IPS-15b (cell line): ENCODE measurements at regions not wholly inside any gene's neighbourhood (a gene's known extent, or its start where the extent isn't known, plus 50 kb on each side); places are given as distances from the start of the nearest gene placed in this dataset.

Source experiments
- H3K27me3 ChIP-seq: one replicate; pipeline ENCODE4 v1.6.1; 2013; ENCODE audit warnings: low read length; ENCODE audit not compliant: control insufficient read depth, insufficient read depth
- H3K36me3 ChIP-seq: one replicate; pipeline ENCODE4 v1.6.1; 2013; ENCODE audit warnings: low read length; ENCODE audit not compliant: control insufficient read depth, insufficient read depth
- H3K4me1 ChIP-seq: one replicate; pipeline ENCODE4 v1.6.1; 2013; ENCODE audit warnings: mild to moderate bottlenecking, low read length; ENCODE audit not compliant: control insufficient read depth, insufficient read depth
- H3K4me3 ChIP-seq: one replicate; pipeline ENCODE4 v1.5.1; 2013; ENCODE audit warnings: low read depth, low read length
- H3K9ac ChIP-seq: one replicate; pipeline ENCODE4 v1.6.1; 2013; ENCODE audit warnings: low read depth, mild to moderate bottlenecking, low read length
- H3K9me3 ChIP-seq: one replicate; pipeline ENCODE4 v1.6.1; 2013; ENCODE audit warnings: mild to moderate bottlenecking, low read length; ENCODE audit not compliant: control insufficient read depth, insufficient read depth

GRCh38 chr12:124457287-124458219 lies 109.9 kb downstream of the NCOR2 start:
- no peaks in the 10 kb centered on the region for H3K9me3 ChIP-seq
- no peaks in the 10 kb centered on the region for H3K27me3 ChIP-seq
- H3K4me1 ChIP-seq = peaks cover 2% of the 10 kb centered on the region
- H3K36me3 ChIP-seq = peaks cover 46% of the 10 kb centered on the region
- no peak overlapping the region for H3K4me3 ChIP-seq
- H3K9ac ChIP-seq = no peak overlapping the region

- Histone ChIP-seq H3K9ac (no peak overlapping the region), H3K27me3 (no peaks in the 10 kb centered on the region), H3K4me3 (no peak overlapping the region), H3K36me3 (peaks cover 44% of the 10 kb centered on the region), H3K4me1 (peaks cover 2% of the 10 kb centered on the region), H3K9me3 (no peaks in the 10 kb centered on the region)
Measured at GRCh38 chr12:124456652-124457152, 110.7 kb downstream of the NCOR2 start.

- no peaks in the 10 kb centered on the region for H3K27me3 ChIP-seq
- no peak overlapping the region for H3K9ac ChIP-seq
- no peaks in the 10 kb centered on the region for H3K9me3 ChIP-seq
- peaks cover 2% of the 10 kb centered on the region for H3K4me1 ChIP-seq
- H3K4me3 ChIP-seq = no peak overlapping the region
- H3K36me3 ChIP-seq = peaks cover 38% of the 10 kb centered on the region
Measured at GRCh38 chr12:124456133-124456651, 111.2 kb downstream of the NCOR2 start.

- Histone ChIP-seq H3K4me1 (peaks cover 2% of the 10 kb centered on the region), H3K4me3 (no peak overlapping the region), H3K9ac (no peak overlapping the region), H3K9me3 (no peaks in the 10 kb centered on the region), H3K36me3 (peaks cover 34% of the 10 kb centered on the region), H3K27me3 (no peaks in the 10 kb centered on the region)
Measured at GRCh38 chr12:124455336-124455735, 112.1 kb downstream of the NCOR2 start.

GRCh38 chr12:124454735-124455134 lies 112.7 kb downstream of the NCOR2 start:
- Histone ChIP-seq H3K4me1 (peaks cover 2% of the 10 kb centered on the region), H3K27me3 (no peaks in the 10 kb centered on the region), H3K36me3 (peaks cover 34% of the 10 kb centered on the region), H3K9ac (no peak overlapping the region), H3K9me3 (no peaks in the 10 kb centered on the region), H3K4me3 (no peak overlapping the region)

GRCh38 chr12:124454352-124454725 lies 113.1 kb downstream of the NCOR2 start:
- Histone ChIP-seq H3K9ac (no peak overlapping the region), H3K36me3 (peaks cover 33% of the 10 kb centered on the region), H3K9me3 (no peaks in the 10 kb centered on the region), H3K4me1 (peaks cover 2% of the 10 kb centered on the region), H3K4me3 (no peak overlapping the region), H3K27me3 (no peaks in the 10 kb centered on the region)

GRCh38 chr12:124453419-124454351 lies 113.7 kb downstream of the NCOR2 start:
- no peak overlapping the region for H3K4me3 ChIP-seq
- no peaks in the 10 kb centered on the region for H3K9me3 ChIP-seq
- no peak overlapping the region for H3K9ac ChIP-seq
- peaks cover 2% of the 10 kb centered on the region for H3K4me1 ChIP-seq
- peaks cover 30% of the 10 kb centered on the region for H3K36me3 ChIP-seq
- no peaks in the 10 kb centered on the region for H3K27me3 ChIP-seq

- Histone ChIP-seq H3K36me3 (peaks cover 30% of the 10 kb centered on the region), H3K4me3 (no peak overlapping the region), H3K9me3 (no peaks in the 10 kb centered on the region), H3K4me1 (peaks cover 2% of the 10 kb centered on the region), H3K27me3 (no peaks in the 10 kb centered on the region), H3K9ac (no peak overlapping the region)
Measured at GRCh38 chr12:124452576-124453331, 114.7 kb downstream of the NCOR2 start.

- no peak overlapping the region for H3K4me3 ChIP-seq
- no peaks in the 10 kb centered on the region for H3K27me3 ChIP-seq
- H3K4me1 ChIP-seq = peaks cover 2% of the 10 kb centered on the region
- H3K9ac ChIP-seq = no peak overlapping the region
- H3K36me3 ChIP-seq = peaks cover 30% of the 10 kb centered on the region
- no peaks in the 10 kb centered on the region for H3K9me3 ChIP-seq
Measured at GRCh38 chr12:124451637-124452243, 115.7 kb downstream of the NCOR2 start.

- no peak overlapping the region for H3K4me3 ChIP-seq
- peaks cover 29% of the 10 kb centered on the region for H3K36me3 ChIP-seq
- no peak overlapping the region for H3K9ac ChIP-seq
- no peaks in the 10 kb centered on the region for H3K27me3 ChIP-seq
- no peaks in the 10 kb centered on the region for H3K9me3 ChIP-seq
- peaks cover 2% of the 10 kb centered on the region for H3K4me1 ChIP-seq
Measured at GRCh38 chr12:124451016-124451415, 116.4 kb downstream of the NCOR2 start.
